ENCODE measurements at regions not wholly inside any gene's neighbourhood (a gene's known extent, or its start where the extent isn't known, plus 50 kb on each side); places are given as distances from the start of the nearest gene placed in this dataset.

- intact Hi-C loops (cut with DNase I) = no loop called here
- no peak for DNase-seq (ENCODE audit: low spot score)
Observed at GRCh38 chr9:32322622-32323021, 61.8 kb upstream of the ACO1 start.

- no peak for DNase-seq (ENCODE audit: low spot score)
- intact Hi-C loops (cut with DNase I) = no loop called here
Observed at GRCh38 chr9:32326146-32326545, 58.3 kb upstream of the ACO1 start.

- no peak for DNase-seq (ENCODE audit: low spot score)
- intact Hi-C loops (cut with DNase I) = no loop called here
Observed at GRCh38 chr9:32331240-32331639, 53.2 kb upstream of the ACO1 start.

GRCh38 chr9:32334112-32334511, 50.3 kb upstream of the ACO1 start:
- DNase-seq (ENCODE audit: low spot score) = no peak
- intact Hi-C loops (cut with DNase I) = no loop called here

Small RNA genes in the stretch of these regions (microRNA-seq; reads per million reads assigned to microRNA genes)
- gene MIR873 (ENCODE audit: borderline microRNAs expressed in 2 of 2) (0.32 to 0.52 reads per million in 2 donors), gene MIR876 (ENCODE audit: borderline microRNAs expressed in 2 of 2) (0 to 0.32 reads per million in 2 donors)

Measured in posterior vena cava (tissue), 2 donors.